ENCODE measurements at regions not wholly inside any gene's neighbourhood (a gene's known extent, or its start where the extent isn't known, plus 50 kb on each side); places are given as distances from the start of the nearest gene placed in this dataset.
A peak's percentile ranks its signal among the peaks of the same experiment; 100 is the strongest.

DNA sequence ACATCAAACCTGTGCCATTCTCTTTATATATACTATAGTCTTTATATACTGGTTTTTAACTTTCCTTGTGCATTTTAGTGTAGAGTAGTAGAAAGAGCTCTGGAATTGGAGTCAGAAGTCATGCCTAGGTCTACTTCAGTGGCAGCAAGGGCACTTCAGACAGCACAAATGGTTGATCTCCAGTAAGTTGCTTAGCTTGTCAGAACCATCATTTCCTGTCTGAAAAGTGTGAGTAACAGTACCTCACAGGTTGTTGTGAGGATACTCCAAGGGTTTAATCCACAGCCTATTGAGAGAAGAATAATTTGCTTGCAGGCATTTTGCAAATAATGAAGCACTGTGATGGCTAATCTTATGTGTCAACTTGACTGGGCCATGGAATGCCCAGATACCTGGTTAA lies 95.8 kb upstream of the NR4A3 start:
- H3K27ac ChIP-seq (replicated peaks), result no peak overlapping the region
- no peaks in the 10 kb centered on the region for H3K9me3 ChIP-seq (replicated peaks)
- H3K27me3 ChIP-seq (ENCODE audit: low read depth), result no peaks in the 10 kb centered on the region
- no peak overlapping the region for H3K4me3 ChIP-seq
- H3K4me1 ChIP-seq, result peaks cover 8% of the 10 kb centered on the region
- no peak for DNase-seq
- TF ChIP-seq, protein P1, sequence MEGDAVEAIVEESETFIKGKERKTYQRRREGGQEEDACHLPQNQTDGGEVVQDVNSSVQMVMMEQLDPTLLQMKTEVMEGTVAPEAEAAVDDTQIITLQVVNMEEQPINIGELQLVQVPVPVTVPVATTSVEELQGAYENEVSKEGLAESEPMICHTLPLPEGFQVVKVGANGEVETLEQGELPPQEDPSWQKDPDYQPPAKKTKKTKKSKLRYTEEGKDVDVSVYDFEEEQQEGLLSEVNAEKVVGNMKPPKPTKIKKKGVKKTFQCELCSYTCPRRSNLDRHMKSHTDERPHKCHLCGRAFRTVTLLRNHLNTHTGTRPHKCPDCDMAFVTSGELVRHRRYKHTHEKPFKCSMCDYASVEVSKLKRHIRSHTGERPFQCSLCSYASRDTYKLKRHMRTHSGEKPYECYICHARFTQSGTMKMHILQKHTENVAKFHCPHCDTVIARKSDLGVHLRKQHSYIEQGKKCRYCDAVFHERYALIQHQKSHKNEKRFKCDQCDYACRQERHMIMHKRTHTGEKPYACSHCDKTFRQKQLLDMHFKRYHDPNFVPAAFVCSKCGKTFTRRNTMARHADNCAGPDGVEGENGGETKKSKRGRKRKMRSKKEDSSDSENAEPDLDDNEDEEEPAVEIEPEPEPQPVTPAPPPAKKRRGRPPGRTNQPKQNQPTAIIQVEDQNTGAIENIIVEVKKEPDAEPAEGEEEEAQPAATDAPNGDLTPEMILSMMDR (IDR thresholded peaks at IDR 0.05; ENCODE audit: borderline replicate concordance), result no peak
- H3K36me3 ChIP-seq, result no peaks in the 10 kb centered on the region
- intact Hi-C loops (cut with micrococcal nuclease), result no loop called here

- TF ChIP-seq, protein P1 (IDR thresholded peaks at IDR 0.05; ENCODE audit: borderline replicate concordance), result no peak
- Histone ChIP-seq H3K4me1 (peaks cover 8% of the 10 kb centered on the region), H3K27me3 (ENCODE audit: low read depth) (no peaks in the 10 kb centered on the region), H3K36me3 (no peaks in the 10 kb centered on the region), H3K9me3 (replicated peaks) (no peaks in the 10 kb centered on the region), H3K27ac (replicated peaks) (no peak overlapping the region), H3K4me3 (no peak overlapping the region)
- DNase-seq, result no peak
- intact Hi-C loops (cut with micrococcal nuclease), result no loop called here
These were observed 94.9 kb upstream of the NR4A3 start for GRCh38 chr9:99726758-99727157.

DNA sequence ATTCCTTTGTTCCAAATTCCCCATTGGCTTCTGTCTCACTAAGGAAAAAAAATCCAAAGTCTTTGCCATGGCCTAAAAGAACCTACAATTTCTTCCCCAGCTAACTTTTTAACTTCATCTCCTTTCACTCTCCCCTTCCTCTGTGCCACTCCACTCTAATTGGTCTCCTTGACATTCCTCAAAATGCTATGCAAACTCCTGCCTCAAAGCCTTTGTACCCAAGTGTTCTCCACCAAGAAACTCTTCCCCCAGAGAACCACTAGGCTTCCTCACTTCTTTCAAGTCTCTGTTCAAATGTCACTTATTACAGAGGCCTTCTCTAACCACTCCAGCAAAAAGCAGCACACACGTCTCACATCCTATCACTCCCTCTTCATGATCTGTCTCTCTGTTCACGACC lies 91.6 kb upstream of the NR4A3 start:
- Histone ChIP-seq H3K27ac (replicated peaks) (no peak overlapping the region), H3K4me3 (no peak overlapping the region), H3K27me3 (ENCODE audit: low read depth) (no peaks in the 10 kb centered on the region), H3K4me1 (peaks cover 22% of the 10 kb centered on the region), H3K9me3 (replicated peaks) (no peaks in the 10 kb centered on the region), H3K36me3 (no peaks in the 10 kb centered on the region)
- TF ChIP-seq, protein P1 (IDR thresholded peaks at IDR 0.05; ENCODE audit: borderline replicate concordance), result no peak
- intact Hi-C loops (cut with micrococcal nuclease), result no loop called here
- DNase-seq, result no peak

- intact Hi-C loops (cut with micrococcal nuclease), result no loop called here
- peak overlapping the region; percentile 59 for H3K27ac ChIP-seq (replicated peaks)
- no peaks in the 10 kb centered on the region for H3K27me3 ChIP-seq (ENCODE audit: low read depth)
- no peaks in the 10 kb centered on the region for H3K36me3 ChIP-seq
- H3K9me3 ChIP-seq (replicated peaks), result no peaks in the 10 kb centered on the region
- peaks cover 17% of the 10 kb centered on the region for H3K4me1 ChIP-seq
- DNase-seq, result no peak
- TF ChIP-seq, protein P1 (IDR thresholded peaks at IDR 0.05; ENCODE audit: borderline replicate concordance), result no peak
- H3K4me3 ChIP-seq, result no peak overlapping the region
These were observed 89.7 kb upstream of the NR4A3 start for GRCh38 chr9:99731950-99732349.

- H3K27ac ChIP-seq (replicated peaks), result peak overlapping the region; percentile 59
- TF ChIP-seq, protein P1 (IDR thresholded peaks at IDR 0.05; ENCODE audit: borderline replicate concordance), result no peak
- no peaks in the 10 kb centered on the region for H3K27me3 ChIP-seq (ENCODE audit: low read depth)
- H3K9me3 ChIP-seq (replicated peaks), result no peaks in the 10 kb centered on the region
- no peaks in the 10 kb centered on the region for H3K36me3 ChIP-seq
- H3K4me3 ChIP-seq, result peak overlapping the region; percentile 36
- intact Hi-C loops (cut with micrococcal nuclease), result no loop called here
- DNase-seq, result no peak
- peaks cover 14% of the 10 kb centered on the region for H3K4me1 ChIP-seq
These were observed 89.0 kb upstream of the NR4A3 start for GRCh38 chr9:99732715-99733114.

DNA sequence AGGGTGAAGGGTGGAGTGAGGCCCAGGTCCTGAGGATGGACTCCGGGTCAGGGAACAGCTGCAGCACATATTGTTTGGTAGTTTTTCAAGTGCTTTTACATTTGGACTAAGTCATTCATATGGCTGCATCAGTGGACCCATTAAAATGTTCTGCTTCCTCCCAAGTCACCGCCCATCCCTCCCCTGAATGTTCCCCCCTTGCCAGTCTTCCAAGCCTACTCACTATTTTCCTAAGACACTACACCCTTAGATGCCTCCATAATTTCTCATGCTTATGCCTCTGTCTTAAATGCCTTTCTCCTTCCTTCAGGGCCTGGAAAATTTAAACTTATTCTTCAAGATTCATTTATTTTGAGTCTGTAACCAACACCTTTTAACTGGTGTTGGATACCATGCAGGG lies 86.6 kb upstream of the NR4A3 start:
- Histone ChIP-seq H3K4me1 (peaks cover 14% of the 10 kb centered on the region), H3K4me3 (no peak overlapping the region), H3K36me3 (no peaks in the 10 kb centered on the region), H3K27me3 (ENCODE audit: low read depth) (no peaks in the 10 kb centered on the region), H3K9me3 (replicated peaks) (no peaks in the 10 kb centered on the region), H3K27ac (replicated peaks) (no peak overlapping the region)
- DNase-seq, result no peak
- TF ChIP-seq, protein P1 (IDR thresholded peaks at IDR 0.05; ENCODE audit: borderline replicate concordance), result no peak
- intact Hi-C loops (cut with micrococcal nuclease), result no loop called here

Data from left ventricle myocardium inferior (tissue), 1 donor.